Spleen (tissue), 7 donors: ENCODE measurements at regions not wholly inside any gene's neighbourhood (a gene's known extent, or its start where the extent isn't known, plus 50 kb on each side); places are given as distances from the start of the nearest gene placed in this dataset.

Experiments used
- CTCF ChIP-seq, 11 experiments: fragments of 200-600 bp in 7 of 11; fragments of 450-650 bp in 4 of 11; sonication (generic) in 4 of 11; IDR thresholded peaks in 8 of 11; conservative IDR thresholded peaks in 3 of 11; 1 replicate in 7 of 11; 2 replicates in 4 of 11; pipeline versions ENCODE4 v1.4.0 to v1.8.0; 2016 to 2021; ENCODE audit warnings: antibody characterized with exemption in 11 of 11, inconsistent platforms in 4 of 11, mild to moderate bottlenecking in 1 of 11
- POLR2A ChIP-seq, 3 donors: fragments of 450-650 bp; IDR thresholded peaks; one replicate each; pipeline ENCODE4 v1.5.1; 2017; ENCODE audit warnings: antibody characterized with exemption in 3 of 3, mild to moderate bottlenecking in 1 of 3
- donor health status: DM: no; HTN: no; CAD: no; lungs with moderate emphysema.
- donor health status: DM: no; HTN: no; CAD: no.
- donor health status: DM: no; HTN: no; CAD: no.

GRCh38 chr2:100713106-100713505 is 106.8 kb upstream of the NPAS2 start:
- TF ChIP-seq CTCF (IDR thresholded peaks at IDR 0.05 in 8 of 11, conservative IDR thresholded peaks at IDR 0.05 in 3 of 11) (no peak), POLR2A (IDR thresholded peaks at IDR 0.05) (no peak)
